Keratinocyte (primary cell): ENCODE measurements at regions not wholly inside any gene's neighbourhood (a gene's known extent, or its start where the extent isn't known, plus 50 kb on each side); places are given as distances from the start of the nearest gene placed in this dataset.

Experiments used
- DNase-seq: peaks from one replicate; pipeline ENCODE4 v3.0.0-alpha.2; 2011; ENCODE audit warnings: low read depth, missing footprints, low spot score
- FAIRE-seq: peaks from 2 replicates; lab custom pipeline; 2011; peaks lifted over from hg19 to GRCh38; lab: Jason Lieb, UNC
- H2AFZ ChIP-seq: 2 replicates; pipeline ENCODE4 v1.6.0; 2012; ENCODE audit warnings: low read length, control low read depth, inconsistent platforms; ENCODE audit not compliant: control insufficient read depth
- H3K27ac ChIP-seq: 2 replicates; pipeline ENCODE4 v1.5.1; 2011; ENCODE audit warnings: low read length; ENCODE audit not compliant: control insufficient read depth, insufficient read depth
- H3K27me3 ChIP-seq: 3 replicates; pipeline ENCODE4 v1.6.0; 2011; ENCODE audit warnings: low read length; ENCODE audit not compliant: control insufficient read depth, insufficient read depth; ENCODE audit errors: extremely low read depth
- H3K36me3 ChIP-seq, 2 experiments: 2 replicates in 1 of 2; 3 replicates in 1 of 2; pipeline ENCODE4 v1.5.1; 2011; ENCODE audit warnings: low read length in 2 of 2, mild to moderate bottlenecking in 1 of 2; ENCODE audit not compliant: control insufficient read depth in 2 of 2, insufficient read depth in 2 of 2; ENCODE audit errors: extremely low read depth in 1 of 2
- H3K4me1 ChIP-seq: 3 replicates; pipeline ENCODE4 v1.5.1; 2011; ENCODE audit warnings: low read length; ENCODE audit not compliant: control insufficient read depth, insufficient read depth; ENCODE audit errors: extremely low read depth
- H3K4me2 ChIP-seq: 3 replicates; pipeline ENCODE4 v1.6.0; 2011; ENCODE audit warnings: low read depth, low read length; ENCODE audit not compliant: control insufficient read depth, insufficient read depth; ENCODE audit errors: extremely low read depth
- H3K4me3 ChIP-seq, 3 experiments: fragments of 200-600 bp in 1 of 3; sonication (generic) in 1 of 3; 2 replicates in 2 of 3; 3 replicates in 1 of 3; pipeline ENCODE4 v1.5.1; 2011 to 2016; ENCODE audit warnings: low read length in 3 of 3, mild to moderate bottlenecking in 3 of 3, control low read depth in 2 of 3, inconsistent platforms in 1 of 3, low read depth in 1 of 3, mixed read lengths in 1 of 3, mixed run types in 1 of 3, moderate library complexity in 1 of 3; ENCODE audit not compliant: control insufficient read depth in 2 of 3, insufficient read depth in 2 of 3; ENCODE audit errors: extremely low read depth in 1 of 3
- H3K79me2 ChIP-seq: 2 replicates; pipeline ENCODE4 v1.6.0; 2012; ENCODE audit warnings: low read length; ENCODE audit not compliant: control insufficient read depth, insufficient read depth
- H3K9ac ChIP-seq: 3 replicates; pipeline ENCODE4 v1.6.0; 2011; ENCODE audit warnings: low read length; ENCODE audit not compliant: control insufficient read depth, insufficient read depth; ENCODE audit errors: extremely low read depth
- H3K9me1 ChIP-seq: 3 replicates; pipeline ENCODE4 v1.6.0; 2011; ENCODE audit warnings: low read length; ENCODE audit not compliant: control insufficient read depth, insufficient read depth; ENCODE audit errors: extremely low read depth
- H3K9me3 ChIP-seq: 2 replicates; pipeline ENCODE4 v1.5.1; 2012; ENCODE audit warnings: low read depth, low read length; ENCODE audit not compliant: control insufficient read depth
- H4K20me1 ChIP-seq: 3 replicates; pipeline ENCODE4 v1.6.0; 2011; ENCODE audit warnings: low read length; ENCODE audit not compliant: control insufficient read depth, insufficient read depth; ENCODE audit errors: extremely low read depth
- EZH2 ChIP-seq: IDR thresholded peaks from one replicate; pipeline ENCODE4 v1.6.1; 2012; ENCODE audit warnings: inconsistent platforms, mild to moderate bottlenecking, low read length, moderate library complexity
- dilution Hi-C: fragments of 300-500 bp; cut with MboI; formaldehyde crosslinking; loops from one replicate; pipeline ENCODE4 v1.7.0; 2020; ENCODE audit warnings: low sequenced_read_pairs; ENCODE audit not compliant: extremely low pct_ligation_motif_present
- TF ChIP-seq, protein P1 (sequence below), 3 experiments: IDR thresholded peaks in 1 of 3; conservative IDR thresholded peaks in 1 of 3; optimal IDR thresholded peaks in 1 of 3; 2 replicates in 2 of 3; 3 replicates in 1 of 3; pipeline versions ENCODE3 to v1.5.1; 2011; ENCODE audit warnings: low read length in 3 of 3, mild to moderate bottlenecking in 3 of 3, moderate library complexity in 2 of 3, control low read depth in 1 of 3, inconsistent platforms in 1 of 3; ENCODE audit not compliant: insufficient read depth in 2 of 3; ENCODE audit errors: extremely low read depth in 1 of 3

GRCh38 chr3:14274999-14275961, 96.7 kb downstream of the LSM3 start:
- no peak for FAIRE-seq
- dilution Hi-C loops: no loop called here

DNA sequence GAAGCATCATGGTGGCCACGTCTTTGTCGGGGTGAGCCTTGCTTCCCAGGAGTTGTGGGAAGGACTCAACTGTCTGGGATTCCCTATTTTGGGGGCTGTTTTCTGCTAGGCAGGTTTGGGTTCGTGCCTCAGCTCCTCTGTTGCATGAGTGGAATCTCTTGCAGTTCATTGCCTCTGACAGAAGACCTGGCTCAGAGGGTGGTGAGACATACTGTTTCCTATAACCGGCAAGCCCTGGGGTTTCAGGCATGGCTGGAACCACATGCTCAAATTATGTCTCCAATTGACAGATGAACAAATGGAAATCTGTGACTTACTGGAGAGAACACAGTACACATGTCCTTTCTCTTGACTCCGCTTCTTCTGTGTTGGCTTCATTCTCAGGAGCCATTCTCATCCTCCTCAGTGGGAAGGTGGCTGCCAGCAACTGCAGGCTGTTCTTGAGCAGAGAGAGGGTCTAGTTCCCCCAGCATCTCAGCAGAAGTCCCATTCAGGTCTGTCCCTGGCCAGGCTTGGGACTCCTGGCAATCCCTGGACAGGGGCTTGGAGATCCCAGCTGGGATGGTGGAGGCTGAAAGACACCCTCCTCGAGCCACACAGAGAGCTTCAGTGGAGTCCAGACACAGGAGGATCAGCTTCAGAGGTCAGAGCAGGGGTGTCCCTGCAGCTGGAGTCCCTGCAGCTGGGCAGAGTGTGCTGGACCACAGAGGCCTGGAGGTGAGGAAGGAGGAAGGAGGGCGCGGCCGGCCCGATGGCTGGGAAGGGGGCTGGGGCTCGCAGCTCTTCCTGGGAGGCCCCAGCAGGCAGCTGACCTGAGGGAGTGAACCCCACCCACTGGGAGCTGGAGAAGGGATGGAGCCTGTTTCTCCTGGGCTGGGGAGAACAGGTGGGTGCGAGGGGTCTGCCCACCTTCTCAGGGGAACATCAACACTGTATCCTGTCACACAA, 97.6 kb downstream of the LSM3 start:
- Histone ChIP-seq H3K9me1 (no peaks in the 10 kb centered on the region), H3K27ac (no peak overlapping the region), H4K20me1 (no peaks in the 10 kb centered on the region), H3K4me2 (no peak overlapping the region), H3K4me3 (no peak overlapping the region), H3K27me3 (no peaks in the 10 kb centered on the region), H2AFZ (no peak overlapping the region), H3K36me3 (no peaks in the 10 kb centered on the region), H3K9ac (no peak overlapping the region), H3K79me2 (no peaks in the 10 kb centered on the region), H3K9me3 (no peaks in the 10 kb centered on the region), H3K4me1 (peaks cover 18% of the 10 kb centered on the region)
- DNase-seq (no peak), FAIRE-seq (no peak)
- TF ChIP-seq, protein P1, sequence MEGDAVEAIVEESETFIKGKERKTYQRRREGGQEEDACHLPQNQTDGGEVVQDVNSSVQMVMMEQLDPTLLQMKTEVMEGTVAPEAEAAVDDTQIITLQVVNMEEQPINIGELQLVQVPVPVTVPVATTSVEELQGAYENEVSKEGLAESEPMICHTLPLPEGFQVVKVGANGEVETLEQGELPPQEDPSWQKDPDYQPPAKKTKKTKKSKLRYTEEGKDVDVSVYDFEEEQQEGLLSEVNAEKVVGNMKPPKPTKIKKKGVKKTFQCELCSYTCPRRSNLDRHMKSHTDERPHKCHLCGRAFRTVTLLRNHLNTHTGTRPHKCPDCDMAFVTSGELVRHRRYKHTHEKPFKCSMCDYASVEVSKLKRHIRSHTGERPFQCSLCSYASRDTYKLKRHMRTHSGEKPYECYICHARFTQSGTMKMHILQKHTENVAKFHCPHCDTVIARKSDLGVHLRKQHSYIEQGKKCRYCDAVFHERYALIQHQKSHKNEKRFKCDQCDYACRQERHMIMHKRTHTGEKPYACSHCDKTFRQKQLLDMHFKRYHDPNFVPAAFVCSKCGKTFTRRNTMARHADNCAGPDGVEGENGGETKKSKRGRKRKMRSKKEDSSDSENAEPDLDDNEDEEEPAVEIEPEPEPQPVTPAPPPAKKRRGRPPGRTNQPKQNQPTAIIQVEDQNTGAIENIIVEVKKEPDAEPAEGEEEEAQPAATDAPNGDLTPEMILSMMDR (optimal IDR thresholded peaks at IDR 0.05 in 1 of 3, IDR thresholded peaks at IDR 0.05 in 1 of 3, conservative IDR thresholded peaks at IDR 0.05 in 1 of 3; ENCODE audit: extremely low read depth in 1 of 3, insufficient read depth in 2 of 3, low read length in 3 of 3): peak in 1 of 3 experiments; percentile 3
- no peak for TF ChIP-seq EZH2
- dilution Hi-C loops: no loop called here

More at GRCh38 chr3:14274999-14275961, 96.7 kb downstream of the LSM3 start:
- no peak overlapping the region for H2AFZ ChIP-seq
- no peaks in the 10 kb centered on the region for H3K36me3 ChIP-seq
- TF ChIP-seq EZH2: no peak
- TF ChIP-seq, protein P1 (optimal IDR thresholded peaks at IDR 0.05 in 1 of 3, IDR thresholded peaks at IDR 0.05 in 1 of 3, conservative IDR thresholded peaks at IDR 0.05 in 1 of 3; ENCODE audit: extremely low read depth in 1 of 3, insufficient read depth in 2 of 3, low read length in 3 of 3): peak; percentile 24 to 44 (median 34)
- no peaks in the 10 kb centered on the region for H4K20me1 ChIP-seq
- no peaks in the 10 kb centered on the region for H3K79me2 ChIP-seq
- no peaks in the 10 kb centered on the region for H3K9me1 ChIP-seq
- DNase-seq: no peak
- no peak overlapping the region for H3K9ac ChIP-seq
- H3K9me3 ChIP-seq: no peaks in the 10 kb centered on the region
- no peak overlapping the region for H3K27ac ChIP-seq
- peaks cover 16% of the 10 kb centered on the region for H3K4me1 ChIP-seq
- H3K4me3 ChIP-seq: no peak overlapping the region
- no peaks in the 10 kb centered on the region for H3K27me3 ChIP-seq
- no peak overlapping the region for H3K4me2 ChIP-seq
